GM18873 (cell line): ENCODE measurements at regions not wholly inside any gene's neighbourhood (a gene's known extent, or its start where the extent isn't known, plus 50 kb on each side); places are given as distances from the start of the nearest gene placed in this dataset.

ENCODE experiments used
- ATAC-seq: cut with Tn5 transposase; IDR thresholded peaks from one replicate; pipeline ENCODE4 v1.9.1; 2021; ENCODE audit warnings: mild to moderate bottlenecking, moderate library complexity, moderate number of reproducible peaks; ENCODE audit not compliant: unreplicated experiment, low FRiP score

DNA sequence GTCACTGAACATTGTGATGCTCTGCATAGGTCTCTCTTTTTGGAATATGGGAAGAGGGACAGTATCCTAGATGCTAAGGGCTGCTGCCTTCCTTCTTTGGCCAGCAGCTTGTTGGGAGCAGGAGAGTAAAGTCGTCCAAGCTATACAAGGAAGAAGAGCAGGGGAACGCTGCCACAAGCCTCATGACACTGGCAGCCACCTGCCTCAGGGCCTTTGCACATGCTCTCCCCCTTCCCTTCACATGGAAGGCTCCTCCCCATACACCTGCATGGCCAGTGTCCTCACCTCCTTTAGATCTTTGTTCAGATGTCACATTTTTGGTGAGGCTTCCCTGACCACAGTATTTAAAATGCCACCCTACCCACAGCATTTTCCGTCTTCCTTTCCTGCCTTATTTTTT, 78.1 kb upstream of the CRHR1 start:
- ATAC-seq, result no peak

DNA sequence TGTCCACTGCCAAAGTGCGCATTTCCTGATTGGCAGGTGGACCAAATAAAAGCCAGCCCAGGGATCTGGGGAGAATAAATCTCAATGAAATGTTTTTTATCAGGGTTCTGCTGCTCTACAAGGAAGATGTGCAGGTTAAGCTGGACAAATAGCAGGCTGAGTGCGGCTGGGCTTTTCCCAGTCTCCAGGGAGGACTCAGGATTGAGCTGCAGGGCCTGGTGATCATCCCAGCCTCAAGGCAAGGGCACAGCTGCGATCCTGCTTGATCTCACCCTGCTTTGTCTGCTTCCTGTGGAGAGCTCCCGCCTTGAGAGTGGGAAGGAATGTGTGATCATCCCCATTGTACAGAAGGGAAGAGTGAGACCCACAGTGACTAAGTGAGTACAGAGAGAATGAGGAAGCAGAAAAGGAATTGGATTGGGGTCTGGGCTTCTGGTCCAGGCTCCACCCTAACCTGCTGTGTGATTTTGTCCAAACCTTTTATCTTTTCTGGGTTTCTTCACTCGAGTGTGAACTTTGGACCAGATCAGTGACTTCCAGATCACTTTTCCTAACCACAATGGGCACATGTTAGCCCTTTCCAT, 75.3 kb upstream of the CRHR1 start:
- ATAC-seq, result no peak

DNA sequence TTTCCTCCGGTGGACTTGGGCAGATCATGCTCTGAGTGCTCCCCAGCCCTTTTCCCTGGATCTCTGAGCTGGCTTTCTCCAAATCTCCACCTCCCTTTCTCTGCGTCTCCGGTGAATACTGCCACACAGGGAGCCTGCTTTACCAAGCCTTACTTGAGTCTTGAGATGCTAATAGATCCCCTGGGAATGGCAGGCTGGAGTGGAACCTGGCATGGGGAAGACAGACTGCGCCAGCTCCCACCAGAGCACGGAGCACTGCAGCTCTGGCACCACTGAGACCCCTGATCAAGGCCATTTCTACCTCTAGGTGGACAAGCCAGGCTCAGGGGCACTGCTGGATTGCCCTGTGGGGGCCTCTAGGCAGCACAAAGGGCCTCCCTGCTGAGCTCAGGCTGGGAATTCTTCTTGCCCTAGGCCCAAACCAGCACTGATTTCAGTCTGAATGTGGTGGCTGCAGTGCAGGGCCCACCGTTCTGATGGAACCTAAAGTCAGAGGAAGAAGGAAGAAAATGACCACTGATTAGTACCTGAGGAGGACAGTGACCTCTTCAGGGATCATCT, 74.3 kb upstream of the CRHR1 start:
- no peak for ATAC-seq

DNA sequence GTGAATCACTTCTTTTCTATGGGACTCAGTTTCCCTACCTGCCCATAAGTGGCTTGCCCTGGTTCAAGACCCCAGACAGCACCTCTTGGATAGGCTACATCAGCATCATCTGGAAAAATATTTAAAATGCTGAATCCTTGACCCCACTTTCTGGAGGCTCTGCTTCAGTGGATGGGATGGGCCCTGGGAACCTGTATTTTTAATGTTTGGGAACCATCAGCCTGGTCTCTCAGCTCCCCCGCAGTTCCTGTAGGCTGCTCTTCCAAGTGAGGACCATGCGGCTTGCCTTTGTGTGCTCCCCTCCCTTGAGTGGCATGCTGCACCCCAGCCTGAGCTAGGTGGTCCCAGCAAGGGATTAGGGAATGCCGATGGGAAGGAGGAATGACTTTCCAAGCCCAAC, 68.3 kb upstream of the CRHR1 start:
- no peak for ATAC-seq

DNA sequence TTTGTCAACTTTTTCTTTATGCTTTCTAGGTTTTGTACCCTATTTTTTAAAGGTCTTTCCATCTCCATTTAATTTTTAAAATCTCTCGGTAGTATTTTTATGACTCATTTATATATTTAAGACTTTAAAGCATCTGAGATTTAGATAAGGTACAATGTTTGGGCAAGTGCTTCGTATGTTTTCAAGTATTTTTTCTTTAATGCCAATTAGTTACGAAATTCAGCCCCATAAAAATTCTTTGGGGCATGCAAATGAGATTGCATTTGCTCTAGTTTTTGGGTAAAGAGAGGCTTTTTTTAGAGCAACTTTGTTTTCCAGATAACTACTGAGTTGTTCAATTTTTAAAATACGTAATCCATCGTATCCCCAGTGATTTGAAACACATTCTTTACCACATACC, 65.3 kb upstream of the CRHR1 start:
- no peak for ATAC-seq

DNA sequence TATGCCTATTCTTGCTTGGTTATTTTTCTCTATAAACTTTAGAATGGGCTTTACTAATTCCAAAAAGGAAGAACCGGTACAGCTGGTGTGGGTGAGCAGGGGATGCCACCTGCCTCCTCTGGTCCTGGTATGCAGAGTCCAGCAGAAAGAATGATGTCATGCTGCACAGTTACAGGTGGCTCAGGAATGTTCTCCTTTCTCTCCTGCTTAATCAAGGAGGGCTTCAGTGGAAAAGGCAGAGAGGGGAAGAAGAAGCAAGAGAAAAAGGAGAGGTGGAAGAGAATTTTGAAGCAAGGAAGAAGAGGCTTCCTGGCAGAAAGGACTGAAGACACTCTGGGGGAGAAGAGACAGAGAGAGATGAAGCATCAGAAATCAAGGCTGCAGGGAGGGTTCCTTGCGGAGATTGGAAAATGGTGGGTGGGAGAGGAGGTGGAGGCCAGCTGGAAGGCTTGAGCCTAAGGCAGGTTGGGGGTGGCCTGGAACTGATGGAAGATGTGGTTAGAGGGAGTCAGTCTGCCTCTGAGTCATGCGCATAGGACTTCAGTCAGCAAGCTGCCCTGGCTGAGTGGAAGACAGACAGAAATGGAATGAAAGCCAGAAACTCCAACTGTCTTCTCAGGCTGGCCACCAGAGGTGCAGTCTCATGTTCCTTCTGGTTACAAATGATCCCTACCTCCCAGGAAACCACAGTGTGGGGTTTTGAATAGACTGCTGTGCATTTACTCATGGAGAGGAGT, 64.6 kb upstream of the CRHR1 start:
- ATAC-seq, result no peak

DNA sequence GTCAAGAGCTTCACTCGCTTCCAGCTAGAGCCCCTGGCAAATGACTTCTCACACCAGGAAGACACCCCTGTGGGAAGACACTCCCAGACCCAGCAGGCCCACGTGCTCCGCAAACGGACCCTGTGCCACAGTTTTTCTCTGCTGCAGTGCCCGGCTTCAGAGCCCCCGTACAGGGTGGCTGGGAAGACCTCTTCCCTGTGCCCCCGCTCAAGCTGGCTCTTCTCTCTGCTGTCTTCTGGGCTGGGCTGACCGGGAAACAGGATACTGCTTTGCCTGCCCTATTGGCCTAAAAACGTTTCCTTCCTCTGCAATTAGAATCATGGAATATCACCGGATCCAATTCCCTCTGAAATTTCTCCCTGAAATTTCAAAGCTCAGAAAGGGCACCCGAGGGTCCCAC, 63.7 kb upstream of the CRHR1 start:
- ATAC-seq, result no peak

DNA sequence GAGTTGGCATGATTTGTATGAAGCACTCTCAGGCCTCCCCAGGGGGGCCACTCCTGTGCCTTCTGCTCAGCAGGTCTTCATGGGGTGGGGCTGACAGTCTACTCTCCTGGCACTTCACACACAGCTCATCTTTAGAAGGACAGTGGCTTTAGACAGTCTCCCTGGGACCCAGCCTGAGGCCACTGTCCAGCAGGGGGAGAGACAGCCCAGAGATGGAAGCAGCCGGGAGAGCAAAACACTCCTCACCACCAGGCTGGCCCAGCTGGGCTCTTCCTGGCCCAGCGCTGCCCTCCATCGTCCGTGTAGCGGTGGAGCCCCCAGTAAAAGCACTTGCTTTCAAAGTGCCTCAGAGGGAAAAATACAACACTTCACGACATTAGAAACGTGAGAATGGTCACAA, 62.0 kb upstream of the CRHR1 start:
- ATAC-seq, result no peak

DNA sequence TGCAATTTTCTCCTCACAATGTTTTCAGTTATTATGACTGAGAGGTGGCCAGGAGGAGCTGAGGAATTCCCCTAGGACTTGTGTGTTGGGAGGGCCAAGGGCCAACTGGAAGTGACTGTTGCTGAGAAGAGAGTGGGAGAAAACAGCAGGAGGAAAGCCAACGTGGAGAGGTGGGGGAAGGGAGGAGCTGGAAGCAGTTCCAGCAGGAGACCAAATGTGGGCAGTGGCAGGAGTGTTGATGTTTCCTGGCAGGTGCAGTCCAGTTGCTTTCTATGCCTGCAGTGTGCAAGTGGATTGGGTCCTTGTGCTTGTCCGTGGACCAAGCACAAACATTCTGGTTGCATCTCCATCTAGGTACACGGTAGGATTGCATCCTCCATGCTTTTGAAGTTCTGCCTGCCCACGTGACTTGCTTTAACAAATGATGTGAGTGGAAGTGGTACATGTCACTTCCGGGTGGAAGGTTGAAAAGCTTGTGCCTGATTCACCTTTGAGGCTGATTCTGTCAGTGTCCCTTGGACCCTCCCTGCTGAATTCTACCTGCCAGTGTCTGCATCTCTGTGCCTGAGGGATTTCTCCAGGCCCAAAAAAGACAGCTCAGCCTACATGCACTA, 54.7 kb upstream of the CRHR1 start:
- ATAC-seq, result no peak

DNA sequence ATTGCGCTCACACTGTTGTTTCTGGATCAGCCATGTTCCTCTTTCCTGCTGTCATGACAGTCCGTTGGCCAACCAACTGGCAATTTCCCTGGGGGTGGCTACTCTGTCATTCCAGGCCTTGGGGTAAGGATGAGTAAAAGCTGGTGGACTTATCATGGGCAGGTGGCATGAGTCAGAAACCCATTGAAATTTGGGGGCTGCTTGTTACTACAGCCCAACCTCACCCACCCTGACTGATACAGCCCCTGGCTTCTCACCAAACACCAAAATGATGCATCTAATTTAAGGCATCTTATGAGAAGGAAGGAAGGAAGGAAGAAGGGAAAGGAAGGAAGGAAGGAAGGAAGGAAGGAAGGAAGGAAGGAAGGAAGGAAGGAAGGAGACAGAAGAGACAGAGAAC, 53.9 kb upstream of the CRHR1 start:
- no peak for ATAC-seq

DNA sequence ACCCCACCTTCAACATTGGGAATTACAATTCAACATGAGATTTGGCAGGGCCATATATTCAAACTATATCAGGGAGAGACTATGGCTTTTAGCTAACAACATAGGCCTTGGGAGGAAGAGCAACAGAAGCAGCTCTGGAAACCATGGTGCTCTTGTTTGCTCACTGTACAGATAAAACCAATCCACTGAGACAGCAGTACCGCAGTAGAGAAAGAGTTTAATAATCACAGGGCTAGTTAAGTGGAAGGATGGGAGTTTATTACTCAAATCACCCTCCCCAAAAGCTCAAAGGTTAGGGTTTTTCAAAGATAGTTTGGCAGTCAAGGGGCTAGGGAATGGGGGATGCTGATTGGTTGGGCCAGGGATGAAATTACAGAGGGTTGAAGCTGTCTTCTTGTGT, 52.7 kb upstream of the CRHR1 start:
- no peak for ATAC-seq

DNA sequence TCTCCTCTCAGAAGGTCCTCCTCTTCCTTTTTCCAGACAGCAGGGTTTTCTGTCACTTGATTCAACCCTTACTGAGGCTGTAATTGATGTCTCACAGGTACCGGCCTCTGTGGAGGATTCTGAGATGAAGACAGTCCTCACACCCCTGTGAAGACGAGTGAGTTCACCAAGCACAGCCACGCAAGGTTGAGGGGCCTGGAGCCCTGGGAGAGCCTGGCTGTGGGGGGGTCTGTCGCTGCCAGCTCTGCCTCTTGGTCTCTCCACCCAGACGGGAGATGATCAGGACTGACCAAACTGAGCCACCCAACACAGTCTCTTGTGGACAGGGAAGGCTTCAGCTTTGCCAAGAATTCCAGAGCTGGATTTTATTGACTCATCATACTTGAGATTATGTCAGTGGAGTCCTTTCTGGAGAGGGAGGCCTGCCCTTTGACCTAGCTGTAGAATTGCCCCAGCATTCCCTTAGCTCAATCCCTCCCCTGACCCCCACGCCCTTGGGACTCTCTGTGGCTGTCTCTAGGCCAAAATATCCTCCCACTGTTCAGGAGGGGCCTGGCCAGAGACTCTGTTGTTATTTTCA, 51.1 kb upstream of the CRHR1 start:
- ATAC-seq, result no peak

DNA sequence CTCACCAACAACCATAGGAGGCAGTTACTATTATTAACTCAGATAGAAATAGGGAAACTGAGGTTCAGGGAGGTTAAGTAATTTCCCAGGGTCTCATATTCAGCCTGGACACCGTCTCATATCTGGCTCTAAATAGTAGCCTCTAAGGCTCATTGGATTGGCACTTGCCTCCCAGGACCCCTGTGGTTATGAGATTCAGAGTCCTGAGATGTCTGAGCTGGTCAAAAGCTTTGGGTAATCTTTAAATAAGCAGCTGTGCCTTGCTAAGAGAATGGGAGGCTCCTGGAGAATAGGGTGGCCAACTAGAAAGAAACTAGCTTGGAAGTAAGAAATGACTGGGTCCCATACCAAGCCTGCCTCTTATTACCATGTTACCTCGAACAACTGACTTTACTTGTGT, 50.3 kb upstream of the CRHR1 start:
- no peak for ATAC-seq
